K562 (cell line): ENCODE measurements at regions not wholly inside any gene's neighbourhood (a gene's known extent, or its start where the extent isn't known, plus 50 kb on each side); places are given as distances from the start of the nearest gene placed in this dataset.

ENCODE experiments used
- ATAC-seq: fragments of 200-7000 bp; cut with Tn5 transposase; 3 replicates; pipeline ENCODE4 v1.9.1; 2020; ENCODE audit warnings: moderate library complexity
- BruUV-seq: library from RNA; stranded (reverse); fragments of 400-500 nt; replicated peaks from 2 replicates; lab custom pipeline; 2021; lab: Mats Ljungman, UMichigan
- CTCF ChIA-PET: fragments of 300-600 bp; formaldehyde crosslinking; extraction: SDS; loops from one replicate; lab custom pipeline; 2021; ENCODE audit warnings: low intra/inter-chr PET ratio; lab: Yijun Ruan, JAX
- POLR2A ChIA-PET: fragments of 300-600, 350-650 bp; sonication (Branson Sonifier 250); formaldehyde crosslinking; extraction: SDS; loops from one replicate; lab custom pipeline; 2021; ENCODE audit warnings: antibody characterized with exemption, inconsistent platforms; lab: Yijun Ruan, JAX
- DNase-seq, 4 experiments: peaks; one replicate each; pipeline versions ENCODE4 v3.0.0 to v3.0.0-alpha.2; 2011 to 2018; ENCODE audit warnings: low spot score in 3 of 4, mixed read lengths in 3 of 4; ENCODE audit errors: extremely low read depth in 1 of 4
- FAIRE-seq: peaks from 2 replicates; lab custom pipeline; 2011; peaks lifted over from hg19 to GRCh38; lab: Jason Lieb, UNC
- H2AFZ ChIP-seq: 2 replicates; pipeline ENCODE4 v1.6.0; 2011; ENCODE audit warnings: low read depth, low read length, control low read depth, inconsistent platforms
- H3K27ac ChIP-seq: fragments of 200-600 bp; 3 replicates; pipeline ENCODE4 v1.8.0; 2011; ENCODE audit warnings: low read depth, mild to moderate bottlenecking, control low read depth, inconsistent platforms, low read length, moderate library complexity, mixed read lengths; ENCODE audit errors: extremely low read depth
- H3K27me3 ChIP-seq, 2 experiments: fragments of 300-600 bp in 1 of 2; 2 replicates in 1 of 2; 3 replicates in 1 of 2; pipeline versions ENCODE4 v1.6.0 to v1.8.0; 2011; ENCODE audit warnings: inconsistent platforms in 2 of 2, low read length in 2 of 2, mild to moderate bottlenecking in 1 of 2, mixed read lengths in 1 of 2, moderate library complexity in 1 of 2; ENCODE audit not compliant: control insufficient read depth in 2 of 2, insufficient read depth in 2 of 2
- H3K36me3 ChIP-seq: fragments of 300-600 bp; 3 replicates; pipeline ENCODE4 v1.8.0; 2011; ENCODE audit warnings: mild to moderate bottlenecking, low read length, inconsistent platforms; ENCODE audit not compliant: control insufficient read depth, insufficient read depth
- H3K4me1 ChIP-seq, 2 experiments: fragments of 200-600 bp in 1 of 2; replicated peaks in 1 of 2; 2 replicates in 1 of 2; 3 replicates in 1 of 2; pipeline versions ENCODE4 v1.5.1 to v1.8.0; 2011; ENCODE audit warnings: inconsistent platforms in 2 of 2, low read length in 2 of 2, mild to moderate bottlenecking in 1 of 2, mixed read lengths in 1 of 2, moderate library complexity in 1 of 2; ENCODE audit not compliant: control insufficient read depth in 2 of 2, insufficient read depth in 2 of 2
- H3K4me2 ChIP-seq: 2 replicates; pipeline ENCODE4 v1.6.1; 2011; ENCODE audit warnings: low read length, control low read depth, inconsistent platforms, mixed read lengths; ENCODE audit not compliant: insufficient read depth
- H3K4me3 ChIP-seq: fragments of 200-600 bp; sonication (generic), shearing (Covaris generic); 2 replicates; pipeline ENCODE4 v1.5.1; 2016; ENCODE audit warnings: control low read depth, inconsistent platforms
- H3K79me2 ChIP-seq: fragments of 200-600 bp; 3 replicates; pipeline ENCODE4 v1.8.0; 2011; ENCODE audit warnings: low read length, inconsistent platforms; ENCODE audit not compliant: control insufficient read depth, insufficient read depth
- H3K9ac ChIP-seq, 2 experiments: 2 replicates each; pipeline versions ENCODE4 v1.6.0 to v1.6.1; 2011; ENCODE audit warnings: low read depth in 2 of 2, low read length in 2 of 2, control low read depth in 1 of 2, inconsistent platforms in 1 of 2, mild to moderate bottlenecking in 1 of 2, mixed read lengths in 1 of 2; ENCODE audit not compliant: insufficient read depth in 1 of 2
- H3K9me1 ChIP-seq: one replicate; pipeline ENCODE4 v1.6.0; 2011; ENCODE audit warnings: inconsistent platforms, mild to moderate bottlenecking, low read length, moderate library complexity; ENCODE audit not compliant: control insufficient read depth, insufficient read depth
- H3K9me3 ChIP-seq: replicated peaks from 2 replicates; pipeline ENCODE4 v1.5.1; 2011; ENCODE audit warnings: low read depth, low read length, inconsistent platforms; ENCODE audit not compliant: control insufficient read depth, insufficient read depth
- H4K20me1 ChIP-seq: replicated peaks from 2 replicates; pipeline ENCODE4 v1.6.1; 2011; ENCODE audit warnings: low read length, inconsistent platforms, mixed read lengths; ENCODE audit not compliant: control insufficient read depth, insufficient read depth
- AFF4 ChIP-seq: sonication (generic); formaldehyde crosslinking; IDR thresholded peaks from 2 replicates; pipeline ENCODE4 v1.8.0; 2023; ENCODE audit warnings: mild to moderate bottlenecking, missing genetic modification reagents
- ARID4B ChIP-seq: sonication (generic); formaldehyde crosslinking; IDR thresholded peaks from 2 replicates; pipeline ENCODE4 v1.8.0; 2022; ENCODE audit warnings: mild to moderate bottlenecking, missing genetic modification reagents
- ETV5 ChIP-seq: sonication (generic); formaldehyde crosslinking; IDR thresholded peaks from 2 replicates; pipeline ENCODE4 v1.4.0; 2020; ENCODE audit warnings: low read depth, mild to moderate bottlenecking, missing genetic modification reagents
- GABPB1 ChIP-seq: sonication (generic); formaldehyde crosslinking; IDR thresholded peaks from 2 replicates; pipeline ENCODE4 v1.8.0; 2022; ENCODE audit warnings: mild to moderate bottlenecking, missing genetic modification reagents
- MLX ChIP-seq, 2 experiments: fragments of 450-650 bp in 1 of 2; sonication (generic) in 1 of 2; formaldehyde crosslinking; conservative IDR thresholded peaks; 2 replicates each; pipeline versions ENCODE4 v1.4.0 to v1.8.1; 2020 to 2022; ENCODE audit warnings: mild to moderate bottlenecking in 1 of 2, missing genetic modification reagents in 1 of 2
- PRMT5 ChIP-seq: sonication (generic); formaldehyde crosslinking; IDR thresholded peaks from 2 replicates; pipeline ENCODE4 v1.5.0; 2020; ENCODE audit warnings: missing genetic modification reagents
- SNIP1 ChIP-seq: fragments of 450-650 bp; IDR thresholded peaks from 2 replicates; pipeline ENCODE4 v1.7.1; 2017; ENCODE audit warnings: low read depth, mild to moderate bottlenecking
- THRA ChIP-seq: fragments of 450-650 bp; IDR thresholded peaks from 2 replicates; pipeline ENCODE4 v1.6.1; 2017; ENCODE audit warnings: mild to moderate bottlenecking, moderate library complexity
- ZNF561 ChIP-seq: fragments of 450-650 bp; formaldehyde crosslinking; conservative IDR thresholded peaks from 2 replicates; pipeline ENCODE4 v1.4.0; 2020; ENCODE audit warnings: mild to moderate bottlenecking, moderate library complexity
- WGBS: fragments of 100-300 bp; shearing (Covaris generic); methylation state at CpG from one replicate; pipeline ENCODE4 v1.1.6; 2016; ENCODE audit warnings: low coverage, mixed read lengths; ENCODE audit not compliant: insufficient coverage; ENCODE audit errors: missing lambda C conversion rate; 5-methylcytosine and 5-hydroxymethylcytosine counted together
- in situ Hi-C: fragments of 300-500 bp; cut with MboI; formaldehyde crosslinking; loops from 4 replicates; pipeline ENCODE4 v1.15.0; 2018; ENCODE audit warnings: inconsistent platforms, mixed read lengths
- intact Hi-C: fragments of 100-400 bp; cut with micrococcal nuclease; formaldehyde crosslinking; loops from 2 replicates; pipeline ENCODE4 v1.14.2; 2022

GRCh38 chr17:83203472-83204221 lies 124.2 kb downstream of the METRNL start:
- POLR2A ChIA-PET: interaction anchor here (0.6 kb wide), 1 partner anchor 445 kb away, joined by 3 read pairs; no protein-coding TSS in a partner anchor
- Histone ChIP-seq H3K9me3 (peaks cover 9% of the 10 kb centered on the region), H3K4me1 (peaks cover 0 to 10% of the 10 kb centered on the region in 2 experiments; a peak in 2 of 5 replicates), H3K27ac (no peak overlapping the region), H4K20me1 (no peaks in the 10 kb centered on the region), H3K4me3 (no peak overlapping the region), H3K9me1 (no peaks in the 10 kb centered on the region), H3K27me3 (peaks cover 4 to 26% of the 10 kb centered on the region in 2 experiments; a peak in 4 of 5 replicates), H3K9ac (no peak overlapping the region), H3K79me2 (no peaks in the 10 kb centered on the region), H2AFZ (no peak overlapping the region), H3K36me3 (no peaks in the 10 kb centered on the region), H3K4me2 (no peak overlapping the region)
- intact Hi-C loops (no loop called here), in situ Hi-C loops (no loop called here)
- ATAC-seq (no peak), FAIRE-seq (no peak), DNase-seq (no peak)
- WGBS: 55% methylated on average over 19 of the region's 20 CpGs
- CTCF ChIA-PET: interaction anchor here (0.5 to 1.7 kb wide), 2 partner anchors 408 to 422 kb away, joined by 3 to 6 read pairs; no protein-coding TSS in a partner anchor
- no TSS peak for BruUV-seq
- TF ChIP-seq SNIP1: no peak
- TF ChIP-seq ZNF561: no peak
- TF ChIP-seq ETV5 (CRISPR knock-in tag): no peak
- no peak for TF ChIP-seq PRMT5 (CRISPR knock-in tag)
- TF ChIP-seq ARID4B (CRISPR knock-in tag): no peak
- no peak for TF ChIP-seq GABPB1 (CRISPR knock-in tag)
- TF ChIP-seq AFF4 (CRISPR knock-in tag): no peak
- TF ChIP-seq THRA: no peak
- TF ChIP-seq MLX (CRISPR knock-in tag; conservative IDR thresholded peaks at IDR 0.05): no peak
